ENCODE measurements at regions not wholly inside any gene's neighbourhood (a gene's known extent, or its start where the extent isn't known, plus 50 kb on each side); places are given as distances from the start of the nearest gene placed in this dataset.
"Not testable (repeated sequence)": the region's sequence is repeated elsewhere in the genome, so short reads cannot be mapped to it uniquely, and the experiment has no call there.

DNA sequence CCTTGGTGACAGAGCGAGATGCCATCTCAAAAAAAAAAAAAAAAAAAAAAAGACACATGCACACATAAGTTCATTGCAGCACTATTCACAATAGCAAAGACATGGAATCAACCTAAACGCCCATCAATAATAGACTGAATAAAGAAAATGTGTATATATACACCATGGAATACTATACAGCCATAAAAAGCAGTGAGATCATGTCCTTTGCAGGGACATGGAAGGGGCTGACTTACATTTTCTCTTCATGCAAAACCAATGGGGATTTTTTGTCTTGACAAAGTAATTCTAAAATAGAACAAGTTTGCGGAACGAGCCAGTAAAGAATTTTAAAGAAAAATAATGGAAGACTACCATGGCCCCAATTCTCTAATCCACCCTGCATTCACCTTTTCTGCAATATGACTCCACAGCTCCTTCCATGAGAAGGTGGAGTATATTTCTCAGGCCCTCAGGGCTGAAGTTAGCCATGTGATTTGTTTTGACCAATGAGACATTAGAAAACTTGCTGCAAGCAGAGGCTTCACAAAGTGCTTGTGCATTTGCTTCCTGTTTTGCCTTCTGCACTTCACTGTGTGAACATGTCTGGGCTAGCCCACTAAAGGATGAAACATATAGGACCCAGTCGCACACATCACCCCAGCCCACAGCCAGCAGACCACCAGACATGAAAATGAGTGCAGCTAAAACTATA, 78.8 kb upstream of the NR5A2 start:
- DNase-seq = no peak

DNA sequence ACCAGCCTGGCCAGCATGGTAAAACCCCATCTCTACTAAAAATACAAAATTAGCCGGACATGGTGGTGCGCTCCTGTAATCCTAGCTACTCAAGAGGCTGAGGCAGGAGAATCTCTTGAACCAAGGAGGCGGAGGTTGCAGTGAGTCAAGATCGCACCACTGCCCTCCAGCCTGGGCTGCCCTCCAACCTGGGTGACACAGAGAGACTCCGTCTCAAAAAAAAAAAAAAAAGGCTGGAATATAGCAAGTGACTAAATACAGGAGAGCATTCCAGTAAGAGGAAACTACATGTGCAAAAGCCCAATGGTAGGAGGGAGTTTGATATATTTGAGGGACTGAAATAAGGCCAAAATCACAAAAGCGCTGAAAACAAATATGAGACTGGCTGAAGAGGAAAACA, 76.5 kb upstream of the NR5A2 start:
- not testable (repeated sequence) for DNase-seq

DNA sequence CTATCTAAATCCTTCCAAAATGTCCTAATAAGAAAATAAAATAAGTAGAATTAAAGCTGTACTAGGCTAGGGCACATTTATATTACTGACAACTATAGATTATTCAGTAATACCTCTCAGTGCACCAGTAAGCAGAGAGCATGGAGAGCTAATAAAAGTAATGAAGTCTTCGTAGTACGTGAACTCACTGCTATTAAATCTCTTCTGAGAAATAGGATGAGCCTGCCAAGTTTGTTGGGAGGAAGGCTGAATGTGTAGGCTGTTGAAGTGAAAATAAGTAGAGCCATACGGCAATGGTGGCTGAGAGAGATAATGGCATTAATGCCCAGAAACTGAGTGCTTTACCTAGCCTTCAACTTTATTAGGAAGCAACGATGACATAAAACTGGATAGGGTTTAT, 73.9 kb upstream of the NR5A2 start:
- DNase-seq = no peak

DNA sequence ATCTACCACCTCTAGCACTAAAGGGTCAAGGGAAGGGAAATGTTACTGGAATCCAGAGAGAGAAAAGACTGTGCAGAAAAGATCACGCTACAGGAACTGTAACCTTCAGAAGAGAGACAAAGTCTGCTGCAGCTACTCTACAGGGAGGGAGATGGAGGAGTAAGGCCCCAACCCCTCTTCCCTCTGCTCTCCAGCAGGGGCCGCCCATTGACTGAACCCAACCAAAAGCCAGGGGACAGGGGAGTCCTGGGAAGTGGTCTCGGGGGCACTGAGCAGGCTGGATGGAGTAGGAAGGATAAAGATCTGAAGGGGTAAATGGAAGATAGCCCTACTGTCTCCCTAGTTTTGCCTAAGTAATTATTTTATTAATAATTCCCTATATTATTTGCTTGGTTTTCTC, 72.8 kb upstream of the NR5A2 start:
- DNase-seq = no peak

DNA sequence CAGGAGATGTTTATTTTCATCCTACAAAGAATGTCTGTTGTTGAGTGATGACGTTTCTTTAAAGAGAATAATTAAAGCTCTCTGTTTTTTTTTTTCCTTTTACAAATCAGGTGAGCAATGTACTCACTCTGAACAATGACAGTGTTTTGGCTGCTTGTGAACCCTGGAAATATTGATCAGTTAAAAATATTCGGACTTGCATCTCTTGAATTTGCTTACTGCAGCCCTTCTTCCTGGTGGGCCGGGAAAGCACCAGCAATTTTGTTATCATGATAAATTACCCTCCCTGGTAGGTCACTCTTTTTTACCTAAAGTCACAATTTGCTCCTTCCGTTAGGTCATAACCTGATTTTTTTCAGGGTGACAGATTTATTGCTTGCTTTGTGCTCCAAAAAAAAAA, 72.3 kb upstream of the NR5A2 start:
- DNase-seq = no peak

DNA sequence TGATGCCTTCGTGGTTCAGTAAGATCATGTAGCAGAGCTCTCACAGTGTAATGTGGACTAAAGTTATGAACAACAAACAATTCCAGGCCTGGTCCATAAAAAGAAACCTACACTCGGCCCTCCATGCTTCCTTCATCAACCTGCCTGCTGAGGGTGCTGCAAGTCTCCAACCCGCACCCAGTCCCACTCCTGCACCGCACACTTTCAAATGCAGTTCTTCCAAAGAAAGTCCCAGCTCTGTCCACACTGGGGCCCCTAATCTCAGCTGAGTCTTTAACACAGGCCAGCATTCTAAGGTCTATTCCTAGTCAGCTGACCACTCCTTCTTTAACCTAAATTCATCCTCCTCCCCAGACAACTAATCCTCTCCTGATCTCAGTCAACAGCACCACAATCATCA, 71.5 kb upstream of the NR5A2 start:
- DNase-seq = no peak

DNA sequence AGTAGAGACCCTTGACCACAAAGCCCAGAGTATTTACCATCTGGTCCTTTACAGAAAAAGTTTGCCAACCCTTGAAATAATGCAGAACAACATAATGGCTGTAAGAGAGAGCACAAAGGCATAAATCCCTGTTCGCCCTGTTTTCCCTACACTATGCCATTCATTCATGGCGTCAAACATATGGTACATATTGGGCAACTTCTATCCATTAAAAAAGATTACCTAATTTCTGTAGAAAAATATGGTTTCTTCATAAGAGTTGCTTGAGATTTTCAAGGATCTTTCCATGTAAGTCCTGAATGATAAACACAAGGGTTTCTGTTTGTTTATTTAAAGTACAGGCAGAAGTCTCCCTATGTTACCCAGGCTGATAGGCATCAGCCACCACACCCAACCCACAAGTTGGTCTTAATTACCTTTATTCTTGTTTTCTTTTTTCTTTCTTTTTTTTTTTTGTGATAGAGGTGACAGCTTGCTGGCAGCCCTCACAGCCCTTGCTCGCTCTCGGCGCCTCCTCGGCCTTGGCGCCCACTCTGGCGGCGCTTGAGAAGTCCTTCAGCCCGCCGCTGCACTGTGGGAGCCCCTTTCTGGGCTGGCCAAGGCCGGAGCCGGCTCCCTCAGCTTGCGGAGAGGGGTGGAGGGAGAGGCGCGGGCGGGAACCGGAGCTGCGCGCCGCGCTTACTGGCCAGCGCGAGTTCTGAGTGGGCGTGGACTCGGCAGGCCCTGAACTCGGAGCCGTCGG, 68.3 kb upstream of the NR5A2 start:
- DNase-seq = no peak

DNA sequence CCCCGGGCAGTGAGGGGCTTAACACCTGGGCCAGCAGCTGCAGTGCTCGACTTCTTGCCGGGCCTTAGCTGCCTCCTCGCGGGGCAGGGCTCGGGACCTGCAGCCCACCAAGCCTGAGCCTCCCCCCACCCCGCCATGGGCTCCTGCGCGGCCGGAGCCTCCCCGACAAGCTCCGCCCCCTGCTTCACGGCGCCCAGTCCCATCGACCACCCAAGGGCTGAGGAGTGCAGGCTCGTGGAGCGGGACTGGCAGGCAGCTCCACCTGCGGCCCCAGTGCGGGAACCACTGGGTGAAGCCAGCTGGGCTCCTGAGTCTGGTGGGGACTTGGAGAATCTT, 67.8 kb upstream of the NR5A2 start:
- DNase-seq = no peak

DNA sequence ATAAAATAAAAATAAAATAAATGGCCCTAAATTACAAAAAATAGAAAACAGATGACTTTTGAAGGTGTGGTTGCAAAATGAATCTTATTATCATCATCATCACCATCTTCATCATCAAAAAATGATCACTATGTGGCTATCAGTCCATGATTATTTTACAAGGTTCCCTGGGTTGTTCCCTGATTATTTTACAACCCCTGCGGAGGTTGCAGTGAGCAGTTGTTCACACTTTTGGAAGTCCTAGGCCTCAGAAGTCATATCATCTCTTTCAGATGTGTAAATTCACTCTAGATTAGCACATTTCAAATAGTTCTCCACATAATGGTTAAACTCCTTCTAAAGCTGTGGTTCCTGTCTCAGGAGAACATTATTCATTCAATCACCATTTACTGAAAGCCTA, 57.4 kb upstream of the NR5A2 start:
- DNase-seq = no peak

DNA sequence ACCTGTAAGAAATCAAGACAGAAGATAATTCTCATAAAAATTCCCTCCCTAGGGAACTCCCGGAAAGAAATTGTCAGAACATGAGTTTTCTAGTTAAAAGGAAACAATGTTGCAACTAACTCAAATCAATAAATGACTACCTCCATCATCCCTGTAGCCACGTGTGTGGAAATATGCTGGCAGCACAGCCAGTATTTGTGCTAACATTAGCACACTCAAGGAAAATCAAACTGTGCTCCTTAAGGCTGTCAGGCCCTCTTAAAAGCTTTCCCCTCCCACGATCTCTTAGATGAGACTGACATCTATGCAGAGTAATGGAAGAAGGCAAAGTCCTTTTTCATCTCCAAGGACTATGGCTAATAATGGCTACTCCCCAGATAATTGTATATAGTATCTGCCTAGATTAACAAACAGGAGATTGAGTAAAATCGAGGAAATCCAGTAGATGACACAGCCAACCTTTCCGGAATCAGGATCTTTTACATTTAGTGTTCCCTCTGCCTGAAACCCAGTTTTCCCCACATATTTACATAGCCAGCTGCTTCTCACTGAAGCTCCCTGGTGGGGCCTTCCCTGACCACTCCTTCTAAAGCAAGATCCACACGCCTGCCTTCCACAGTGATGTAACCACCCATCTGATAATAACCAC, 50.9 kb upstream of the NR5A2 start:
- no peak for DNase-seq

All from NCI-H1048 (cell line).